OCI-LY3 (cell line): ENCODE measurements at regions not wholly inside any gene's neighbourhood (a gene's known extent, or its start where the extent isn't known, plus 50 kb on each side); places are given as distances from the start of the nearest gene placed in this dataset.

Experiments used
- CTCF ChIP-seq: fragments of 200-600, 300-600 bp; sonication (generic); IDR thresholded peaks from 2 replicates; pipeline ENCODE4 v1.5.1; 2014; ENCODE audit warnings: antibody characterized with exemption, low read length, low read depth
- EZH2phosphoT487 ChIP-seq: fragments of 200-600 bp; shearing (Covaris generic); IDR thresholded peaks from 2 replicates; pipeline ENCODE4 v1.6.1; 2018; ENCODE audit warnings: antibody characterized with exemption, mixed run types, low read depth

- TF ChIP-seq CTCF (no peak), EZH2phosphoT487 (no peak)
Measured at GRCh38 chr7:91778416-91778815, 102.1 kb downstream of the MTERF1 start.
